Neural cell (in vitro differentiated cells): ENCODE measurements at regions not wholly inside any gene's neighbourhood (a gene's known extent, or its start where the extent isn't known, plus 50 kb on each side); places are given as distances from the start of the nearest gene placed in this dataset.

ENCODE experiments used
- H2AFZ ChIP-seq: fragments of 200-600, 300-800 bp; sonication (generic), shearing (Covaris generic); 2 replicates; pipeline ENCODE4 v1.6.0; 2014; ENCODE audit warnings: low read depth, mild to moderate bottlenecking, antibody characterized with exemption, low read length, moderate library complexity
- H3F3A ChIP-seq: fragments of 200-600 bp; shearing (Covaris generic); 2 replicates; pipeline ENCODE4 v1.6.1; 2016; ENCODE audit warnings: mild to moderate bottlenecking, moderate library complexity, mixed read lengths, antibody characterized with exemption, low read length; ENCODE audit not compliant: insufficient read depth, poor library complexity, severe bottlenecking
- H3K27ac ChIP-seq: fragments of 200-600, 300-800 bp; sonication (generic), shearing (Covaris generic); 2 replicates; pipeline ENCODE4 v1.5.1; 2014; ENCODE audit warnings: mild to moderate bottlenecking, low read length, moderate library complexity
- H3K27me3 ChIP-seq: fragments of 300-800, 200-600 bp; sonication (generic), shearing (Covaris generic); 2 replicates; pipeline ENCODE4 v1.6.0; 2014; ENCODE audit warnings: mild to moderate bottlenecking, low read depth, low read length, moderate library complexity; ENCODE audit not compliant: insufficient read depth
- H3K36me3 ChIP-seq: fragments of 300-800, 200-600 bp; sonication (generic), shearing (Covaris generic); 2 replicates; pipeline ENCODE4 v1.5.1; 2014; ENCODE audit warnings: mild to moderate bottlenecking, antibody characterized with exemption, low read length, moderate library complexity; ENCODE audit not compliant: insufficient read depth
- H3K4me2 ChIP-seq: fragments of 300-800, 200-600 bp; sonication (generic), shearing (Covaris generic); 2 replicates; pipeline ENCODE4 v1.6.0; 2014; ENCODE audit warnings: mild to moderate bottlenecking, low read length
- H3K4me3 ChIP-seq: fragments of 300-800, 200-600 bp; sonication (generic), shearing (Covaris generic); 2 replicates; pipeline ENCODE4 v1.5.1; 2014; ENCODE audit warnings: mild to moderate bottlenecking, low read length, moderate library complexity
- H3K79me2 ChIP-seq: fragments of 200-600 bp; shearing (Covaris generic); replicated peaks from 2 replicates; pipeline ENCODE4 v1.6.0; 2014; ENCODE audit warnings: mild to moderate bottlenecking, low read length, moderate library complexity; ENCODE audit not compliant: insufficient read depth
- H3K9ac ChIP-seq: fragments of 300-800, 200-600 bp; sonication (generic), shearing (Covaris generic); 2 replicates; pipeline ENCODE4 v1.6.1; 2016; ENCODE audit warnings: mild to moderate bottlenecking, low read length, mixed read lengths
- H3K9me2 ChIP-seq: fragments of 200-600 bp; shearing (Covaris generic); 2 replicates; pipeline ENCODE4 v1.6.1; 2016; ENCODE audit warnings: mild to moderate bottlenecking, low read length, mixed read lengths; ENCODE audit not compliant: insufficient read depth
- H3K9me3 ChIP-seq: fragments of 200-600, 300-800 bp; sonication (generic), shearing (Covaris generic); 2 replicates; pipeline ENCODE4 v1.6.1; 2016; ENCODE audit warnings: mild to moderate bottlenecking, mixed run types, low read length, moderate library complexity, mixed read lengths
- H4K20me1 ChIP-seq: fragments of 200-600 bp; shearing (Covaris generic); 2 replicates; pipeline ENCODE4 v1.6.1; 2016; ENCODE audit warnings: mild to moderate bottlenecking, mixed run types; ENCODE audit not compliant: insufficient read depth
- CTCF ChIP-seq: fragments of 450-650 bp; IDR thresholded peaks from 2 replicates; pipeline ENCODE4 v1.5.1; 2014; ENCODE audit warnings: antibody characterized with exemption, mild to moderate bottlenecking, moderate library complexity; ENCODE audit not compliant: poor library complexity, severe bottlenecking
- EP300 ChIP-seq: fragments of 450-650 bp; conservative IDR thresholded peaks from 2 replicates; pipeline ENCODE4 v1.6.1; 2014; ENCODE audit warnings: antibody characterized with exemption, mild to moderate bottlenecking, moderate library complexity; ENCODE audit not compliant: poor library complexity, severe bottlenecking
- EZH2 ChIP-seq: fragments of 200-600, 300-800 bp; shearing (Covaris generic), sonication (generic); IDR thresholded peaks from 2 replicates; pipeline ENCODE4 v1.6.1; 2014; ENCODE audit warnings: antibody characterized with exemption, low read length, borderline replicate concordance, mild to moderate bottlenecking; ENCODE audit not compliant: insufficient read depth, poor library complexity, severe bottlenecking
- MXI1 ChIP-seq: fragments of 450-650 bp; conservative IDR thresholded peaks from 2 replicates; pipeline ENCODE4 v1.6.1; 2014; ENCODE audit warnings: antibody characterized with exemption, mild to moderate bottlenecking; ENCODE audit not compliant: poor library complexity, severe bottlenecking
- POLR2AphosphoS5 ChIP-seq: IDR thresholded peaks from 2 replicates; pipeline ENCODE4 v1.6.1; 2012
- RAD21 ChIP-seq: fragments of 450-650 bp; conservative IDR thresholded peaks from 2 replicates; pipeline ENCODE4 v1.6.1; 2014; ENCODE audit warnings: antibody characterized with exemption, mild to moderate bottlenecking, moderate library complexity
- REST ChIP-seq: IDR thresholded peaks from 2 replicates; pipeline ENCODE4 v1.6.1; 2012; ENCODE audit warnings: borderline replicate concordance
- SMC3 ChIP-seq: fragments of 450-650 bp; conservative IDR thresholded peaks from 2 replicates; pipeline ENCODE4 v1.6.1; 2014; ENCODE audit warnings: antibody characterized with exemption, mild to moderate bottlenecking, moderate library complexity; ENCODE audit not compliant: poor library complexity
- TAF1 ChIP-seq: IDR thresholded peaks from 2 replicates; pipeline ENCODE4 v1.6.1; 2012; ENCODE audit warnings: low read depth

- no peak for TF ChIP-seq EZH2
- TF ChIP-seq POLR2AphosphoS5 = no peak
- H3K4me3 ChIP-seq = no peak overlapping the region
- no peaks in the 10 kb centered on the region for H4K20me1 ChIP-seq
- H3K9me3 ChIP-seq = no peaks in the 10 kb centered on the region
- no peak overlapping the region for H2AFZ ChIP-seq
- no peaks in the 10 kb centered on the region for H3K36me3 ChIP-seq
- no peak overlapping the region for H3K4me2 ChIP-seq
- no peak overlapping the region for H3K27ac ChIP-seq
- H3K27me3 ChIP-seq = no peaks in the 10 kb centered on the region
- H3K9me2 ChIP-seq = no peaks in the 10 kb centered on the region
- no peaks in the 10 kb centered on the region for H3K79me2 ChIP-seq
- H3K9ac ChIP-seq = no peak overlapping the region
- no peaks in the 10 kb centered on the region for H3F3A ChIP-seq
These were observed 52.8 kb upstream of the DHX15 start for GRCh38 chr4:24637173-24637572.

GRCh38 chr4:24638396-24638875 is 54.1 kb upstream of the DHX15 start:
- Histone ChIP-seq H3K4me2 (no peak overlapping the region), H3K36me3 (no peaks in the 10 kb centered on the region), H3K27me3 (no peaks in the 10 kb centered on the region), H3K79me2 (no peaks in the 10 kb centered on the region), H3K9ac (no peak overlapping the region), H3K4me3 (no peak overlapping the region), H3F3A (no peaks in the 10 kb centered on the region), H2AFZ (no peak overlapping the region), H3K9me2 (no peaks in the 10 kb centered on the region), H4K20me1 (no peaks in the 10 kb centered on the region), H3K9me3 (no peaks in the 10 kb centered on the region), H3K27ac (no peak overlapping the region)
- TF ChIP-seq EZH2 (no peak), SMC3 (no peak), EP300 (peak; percentile 98), RAD21 (no peak), POLR2AphosphoS5 (peak; percentile 84), MXI1 (no peak), REST (peak; percentile 99), TAF1 (no peak), CTCF (no peak)

GRCh38 chr4:24639714-24640113 is 55.4 kb upstream of the DHX15 start:
- Histone ChIP-seq H3K9me2 (no peaks in the 10 kb centered on the region), H3K9ac (no peak overlapping the region), H3K4me2 (no peak overlapping the region), H3K27ac (no peak overlapping the region), H3F3A (no peaks in the 10 kb centered on the region), H3K79me2 (no peaks in the 10 kb centered on the region), H3K27me3 (no peaks in the 10 kb centered on the region), H3K9me3 (no peaks in the 10 kb centered on the region), H3K4me3 (no peak overlapping the region), H2AFZ (no peak overlapping the region), H3K36me3 (no peaks in the 10 kb centered on the region), H4K20me1 (no peaks in the 10 kb centered on the region)
- TF ChIP-seq POLR2AphosphoS5 = no peak
- TF ChIP-seq RAD21 = no peak
- no peak for TF ChIP-seq TAF1
- no peak for TF ChIP-seq CTCF
- no peak for TF ChIP-seq EP300
- TF ChIP-seq EZH2 = no peak
- no peak for TF ChIP-seq SMC3
- no peak for TF ChIP-seq REST
- TF ChIP-seq MXI1 = no peak
